Muscle of arm (tissue), 1 donor: ENCODE measurements at regions not wholly inside any gene's neighbourhood (a gene's known extent, or its start where the extent isn't known, plus 50 kb on each side); places are given as distances from the start of the nearest gene placed in this dataset.
"Not testable (repeated sequence)": the region's sequence is repeated elsewhere in the genome, so short reads cannot be mapped to it uniquely, and the experiment has no call there.

Experiments
- DNase-seq: peaks from one replicate; pipeline ENCODE4 v3.0.0-alpha.2; 2013

DNA sequence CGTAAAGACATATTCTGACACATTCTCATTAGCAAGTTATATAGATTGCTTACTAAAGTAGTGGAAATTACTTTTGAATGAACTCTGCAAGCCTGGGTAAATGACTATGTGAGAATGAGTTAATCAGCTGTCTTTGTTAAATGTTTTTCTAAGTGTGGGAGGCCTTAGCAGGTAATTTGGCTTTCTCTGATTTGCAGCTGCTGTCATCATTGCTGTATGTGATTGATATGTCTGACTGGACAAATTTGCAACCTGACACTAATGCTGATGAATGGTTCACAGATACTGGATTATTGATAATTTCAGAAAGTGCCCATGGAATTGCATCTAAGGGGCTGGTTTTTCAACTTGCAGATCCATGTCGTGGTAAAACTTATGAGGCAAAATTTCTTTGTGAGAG lies 372.2 kb upstream of the SGO1 start:
- DNase-seq = no peak

DNA sequence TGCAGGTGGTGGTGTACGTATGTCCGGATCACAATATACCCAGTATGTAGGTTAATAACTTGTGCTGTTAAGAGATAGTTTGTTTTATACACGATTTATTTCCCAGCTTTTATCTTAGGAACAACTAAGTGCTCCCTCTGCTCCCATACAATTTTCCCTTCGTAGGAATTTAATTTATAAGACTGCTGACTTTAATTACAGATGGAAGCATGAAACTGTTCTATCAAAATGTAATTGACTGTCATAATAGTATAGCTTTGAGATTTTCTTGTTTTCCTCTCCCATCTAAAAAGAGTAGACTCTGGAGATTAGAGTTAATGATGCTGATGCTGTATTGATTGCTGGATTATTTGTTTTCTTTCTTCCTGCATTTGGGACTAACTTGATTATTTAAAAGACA lies 370.7 kb upstream of the SGO1 start:
- DNase-seq = no peak

DNA sequence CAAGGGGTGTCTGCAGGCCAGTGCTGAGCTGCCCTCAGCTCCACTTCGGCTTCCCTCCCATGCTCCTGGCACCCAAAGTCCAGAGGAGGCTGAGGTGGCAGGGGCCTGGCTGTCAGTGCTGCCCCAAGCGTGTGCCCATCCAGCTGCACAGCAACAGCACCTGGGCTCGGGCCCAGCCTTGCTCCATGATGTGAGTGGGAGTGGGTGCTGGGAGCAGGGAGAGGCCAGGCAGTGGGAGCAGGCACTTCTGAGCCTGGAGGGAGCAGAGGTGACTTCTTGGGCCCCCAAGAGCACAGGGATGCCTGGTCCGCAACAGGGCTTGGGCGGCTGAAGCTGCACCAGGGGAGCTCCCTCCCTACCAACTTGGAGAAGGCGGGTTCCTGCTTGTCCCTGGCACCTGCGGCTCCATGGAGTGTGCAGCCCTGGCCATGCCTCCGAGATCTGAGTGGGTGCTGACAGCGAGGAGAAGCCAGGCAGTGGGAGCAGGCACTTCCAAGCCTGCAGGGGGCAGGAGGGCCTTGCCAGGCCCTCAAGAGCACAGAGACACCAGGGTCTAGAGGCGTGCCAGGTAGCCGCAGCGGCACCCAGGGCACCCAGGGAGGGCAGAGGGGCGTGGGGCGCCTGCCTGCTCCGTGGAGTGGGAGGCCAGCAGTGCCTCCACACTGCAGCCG lies 366.7 kb upstream of the SGO1 start:
- no peak for DNase-seq

DNA sequence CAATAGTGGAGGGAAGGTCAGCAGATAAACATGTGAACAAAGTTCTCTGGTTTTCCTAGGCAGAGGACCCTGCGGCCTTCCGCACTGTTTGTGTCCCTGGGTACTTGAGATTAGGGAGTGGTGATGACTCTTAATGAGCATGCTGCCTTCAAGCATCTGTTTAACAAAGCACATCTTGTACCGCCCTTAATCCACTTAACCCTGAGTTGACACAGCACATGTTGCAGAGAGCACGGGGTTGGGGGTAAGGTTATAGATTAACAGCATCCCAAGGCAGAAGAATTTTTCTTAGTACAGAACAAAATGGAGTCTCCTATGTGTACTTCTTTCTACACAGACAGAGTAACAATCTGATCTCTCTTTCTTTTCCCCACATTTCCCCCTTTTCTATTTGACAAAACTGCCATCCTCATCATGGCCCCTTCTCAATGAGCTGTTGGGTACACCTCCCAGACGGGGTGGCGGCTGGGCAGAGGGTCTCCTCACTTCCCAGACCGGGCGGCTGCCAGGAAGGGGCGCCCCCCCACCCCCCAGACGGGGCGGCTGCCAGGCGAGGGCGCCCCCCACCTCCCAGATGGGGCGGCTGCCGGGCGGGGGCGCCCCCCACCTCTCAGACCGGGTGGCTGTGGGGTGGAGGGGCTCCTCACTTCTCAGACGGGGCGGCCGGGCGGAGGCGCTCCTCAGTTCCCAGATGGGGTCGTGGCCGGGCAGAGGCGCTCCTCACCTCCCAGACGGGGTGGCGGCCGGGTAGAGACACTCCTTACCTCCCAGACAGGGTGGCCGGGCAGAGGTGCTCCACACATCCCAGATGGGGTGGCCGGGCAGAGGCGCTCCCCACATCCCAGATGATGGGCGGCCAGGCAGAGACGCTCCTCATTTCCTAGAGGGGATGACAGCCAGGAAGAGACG lies 361.6 kb upstream of the SGO1 start:
- not testable (repeated sequence) for DNase-seq

DNA sequence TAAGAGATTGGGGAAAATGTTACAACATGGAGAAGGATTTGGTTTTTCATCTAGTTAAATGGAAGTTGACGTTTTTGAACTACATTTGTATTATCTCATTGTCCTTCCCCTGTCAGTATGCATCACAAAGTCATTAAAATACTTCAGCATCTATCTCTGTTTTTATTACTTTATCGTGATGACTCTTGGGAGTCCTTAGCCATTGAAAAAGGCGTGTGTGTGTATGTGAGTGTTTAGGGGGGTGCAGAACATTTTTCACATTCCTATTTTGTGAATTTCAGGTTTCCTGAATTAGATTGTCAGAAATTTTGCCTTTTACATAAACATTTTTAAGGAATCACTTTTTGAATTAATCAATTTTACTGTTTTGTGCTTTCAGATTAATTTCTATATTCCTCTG lies 360.6 kb upstream of the SGO1 start:
- no peak for DNase-seq

DNA sequence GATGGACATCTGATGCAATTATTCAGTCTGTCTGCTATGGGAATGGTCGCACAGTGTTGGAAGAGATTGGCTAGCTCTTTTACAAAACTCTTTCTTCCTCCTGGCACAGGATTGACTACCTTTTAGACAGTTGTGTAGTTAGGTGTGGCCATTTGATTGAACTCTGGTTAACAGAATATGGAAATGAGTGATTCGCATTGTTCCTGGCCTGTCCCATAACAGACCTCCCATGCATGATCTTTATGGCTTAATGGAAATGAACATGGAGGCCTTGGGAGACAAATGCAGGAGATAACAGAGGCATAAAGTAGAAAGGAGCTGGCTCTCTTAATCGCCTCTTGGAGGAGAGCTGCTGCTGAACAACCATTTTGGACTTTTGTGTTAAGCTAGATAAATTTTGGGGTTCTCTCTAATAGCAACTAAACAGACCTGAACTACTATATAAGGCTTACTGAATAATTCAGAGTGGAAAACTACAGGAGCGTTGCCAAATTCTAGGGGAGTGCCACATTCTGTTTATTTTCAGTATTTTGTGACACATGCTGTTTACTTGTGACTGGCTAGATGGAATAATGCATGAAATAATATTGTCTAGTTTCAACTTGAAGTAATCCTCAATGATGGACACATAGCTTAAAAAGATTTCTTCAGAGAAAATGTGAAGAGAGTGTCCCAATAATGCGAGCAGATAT lies 357.7 kb upstream of the SGO1 start:
- no peak for DNase-seq

DNA sequence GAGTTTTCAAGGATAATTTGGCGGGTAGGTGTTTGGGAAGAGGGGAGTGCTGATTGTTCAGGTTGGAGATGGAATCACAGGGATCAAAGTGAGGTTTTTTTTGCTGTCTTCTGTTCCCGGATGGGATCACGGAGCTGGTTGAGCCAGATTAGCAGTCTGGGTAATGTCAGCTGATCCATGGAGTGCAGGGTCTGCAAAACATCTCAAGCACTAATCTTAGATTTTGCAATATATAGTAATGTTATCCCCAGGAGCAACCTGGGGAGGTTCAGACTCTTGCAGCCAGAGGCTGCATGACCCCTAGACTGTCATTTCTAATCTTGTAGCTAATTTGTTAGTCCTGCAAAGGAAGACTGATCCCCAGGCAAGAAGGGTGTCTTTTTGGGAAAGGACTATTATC lies 354.1 kb upstream of the SGO1 start:
- no peak for DNase-seq

- no peak for DNase-seq
Observed at GRCh38 chr3:20539666-20540065, 353.7 kb upstream of the SGO1 start.

GRCh38 chr3:20537234-20537633 lies 351.2 kb upstream of the SGO1 start:
- no peak for DNase-seq

DNA sequence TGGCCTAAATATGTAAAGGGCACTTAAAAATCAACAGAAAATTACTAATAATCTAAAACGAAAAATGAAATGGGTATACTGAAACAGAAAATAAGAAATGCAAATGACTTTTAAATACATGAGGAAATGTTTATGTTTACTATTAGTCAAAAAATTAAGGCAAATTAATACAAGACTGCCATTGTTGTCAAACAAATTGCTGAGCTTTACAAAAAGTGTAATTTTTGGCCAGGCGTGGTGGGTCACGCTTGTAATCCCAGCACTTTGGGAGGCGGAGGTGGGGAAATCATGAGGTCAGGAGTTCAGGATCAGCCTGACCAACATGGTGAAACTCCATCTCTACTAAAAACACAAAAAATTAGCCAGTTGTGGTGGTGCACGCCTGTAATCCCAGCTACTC lies 343.9 kb upstream of the SGO1 start:
- no peak for DNase-seq

- no peak for DNase-seq
Observed at GRCh38 chr3:20528180-20528770, 342.3 kb upstream of the SGO1 start.

DNA sequence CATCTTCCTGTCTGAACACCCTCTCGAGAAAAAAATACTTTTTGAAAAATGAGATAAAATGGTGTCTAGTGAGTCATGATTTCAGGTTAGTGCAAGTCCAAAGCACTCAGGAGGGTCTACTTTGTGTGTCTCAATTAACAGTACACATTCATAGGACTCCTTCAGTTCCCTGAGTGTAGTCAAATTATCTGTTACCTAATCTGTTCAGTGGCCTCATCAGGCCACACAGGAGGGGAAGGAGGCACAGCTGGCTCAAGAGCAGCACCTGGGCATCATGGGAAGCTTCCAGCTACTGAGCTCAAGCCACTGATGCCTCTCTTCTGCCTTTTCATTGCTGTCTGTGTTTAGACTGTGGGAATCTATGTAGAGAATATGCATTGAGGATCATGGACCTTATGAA lies 341.4 kb upstream of the SGO1 start:
- DNase-seq = no peak

DNA sequence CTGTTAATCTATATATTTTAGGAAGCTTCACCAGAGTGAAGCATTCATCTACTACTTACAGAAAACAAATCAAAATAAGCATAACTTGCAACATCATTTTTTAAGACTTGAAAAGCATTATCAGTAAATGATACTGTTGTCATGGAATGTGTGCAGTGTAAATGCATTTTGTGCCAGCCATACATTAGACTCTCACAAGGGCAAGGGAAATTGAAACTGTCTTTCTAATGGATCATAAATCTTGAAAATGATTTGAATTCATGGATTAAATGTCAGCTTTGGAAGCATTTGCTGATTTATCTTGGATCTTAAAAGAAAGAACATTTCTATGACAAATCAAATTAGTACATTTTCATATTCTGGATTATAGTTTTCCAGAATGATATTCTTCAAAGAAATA lies 338.3 kb upstream of the SGO1 start:
- DNase-seq = no peak

DNA sequence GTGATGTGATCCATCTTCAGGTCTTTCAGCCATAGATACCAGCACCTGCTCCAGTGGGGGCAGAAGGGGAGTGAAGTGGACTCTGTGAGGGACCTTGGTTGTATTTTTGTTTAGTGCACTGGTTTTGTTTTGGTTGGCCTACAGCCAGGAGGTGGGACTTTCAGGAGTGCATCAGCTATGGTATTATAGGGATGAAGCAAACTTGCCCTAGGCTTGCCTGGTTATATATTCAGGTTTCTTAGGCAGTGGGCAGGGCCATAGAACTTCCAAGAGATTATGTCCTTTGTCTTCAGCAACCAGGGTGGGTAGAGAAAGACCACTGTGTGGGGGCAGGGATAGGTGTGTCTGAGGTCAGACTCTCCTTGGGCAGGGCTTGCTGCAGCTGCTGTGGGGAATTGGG lies 337.3 kb upstream of the SGO1 start:
- no peak for DNase-seq

DNA sequence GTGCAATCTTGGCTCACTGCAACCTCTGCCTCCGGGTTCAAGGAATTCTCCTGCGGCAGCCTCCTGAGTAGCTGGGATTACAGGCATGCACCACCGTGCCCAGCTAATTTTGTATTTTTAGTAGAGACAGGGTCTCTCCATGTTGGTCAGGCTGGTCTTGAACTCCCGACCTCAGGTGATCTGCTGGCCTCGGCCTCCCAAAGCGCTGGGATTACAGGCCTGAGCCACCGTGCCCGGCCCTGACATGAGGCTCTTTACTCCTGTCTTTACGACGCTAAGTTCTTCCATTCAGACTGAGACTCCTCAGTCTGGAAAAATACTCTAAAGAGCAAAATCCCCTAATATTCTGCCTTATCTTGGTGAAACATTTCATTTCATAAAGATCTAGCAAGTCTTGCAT lies 331.3 kb upstream of the SGO1 start:
- not testable (repeated sequence) for DNase-seq

DNA sequence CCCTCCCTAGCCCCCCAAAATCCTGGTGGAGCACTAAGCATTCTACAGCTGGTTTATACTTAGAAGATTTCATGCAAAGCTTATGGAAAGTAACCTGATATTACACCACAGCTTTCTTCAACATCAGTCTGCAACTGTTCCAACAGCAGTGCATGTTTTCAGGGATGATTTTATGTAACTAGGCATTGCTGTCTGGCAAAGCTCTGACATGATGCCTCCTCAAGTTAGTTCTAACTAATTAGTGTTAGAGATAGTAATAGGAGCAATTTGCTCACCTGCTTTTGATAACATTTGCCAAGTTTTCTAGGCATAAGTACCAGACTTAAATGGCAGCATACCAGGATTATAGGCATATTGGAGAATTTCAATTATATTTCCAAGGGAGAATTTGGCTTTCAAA lies 330.3 kb upstream of the SGO1 start:
- DNase-seq = no peak

DNA sequence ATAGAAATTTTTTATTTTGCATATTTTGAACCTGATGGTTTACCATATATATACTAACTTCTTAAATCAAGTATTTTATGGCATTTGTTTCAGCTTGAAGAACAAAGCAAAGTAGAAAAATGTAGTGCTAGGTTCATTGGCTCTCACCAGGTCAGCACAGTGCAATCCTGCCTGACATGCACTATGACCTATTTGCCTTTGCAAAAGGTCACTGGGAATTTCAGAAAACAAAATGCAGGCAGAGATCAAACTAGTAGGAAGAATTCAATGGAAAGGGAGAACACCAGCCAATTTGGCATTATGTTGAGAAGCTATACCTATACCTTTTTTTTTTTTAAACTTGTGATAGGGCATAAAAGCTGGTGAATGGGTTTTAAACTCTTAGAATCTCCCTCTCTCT lies 329.8 kb upstream of the SGO1 start:
- no peak for DNase-seq

GRCh38 chr3:20511863-20512505 lies 326.0 kb upstream of the SGO1 start:
- DNase-seq = peak; percentile 40

DNA sequence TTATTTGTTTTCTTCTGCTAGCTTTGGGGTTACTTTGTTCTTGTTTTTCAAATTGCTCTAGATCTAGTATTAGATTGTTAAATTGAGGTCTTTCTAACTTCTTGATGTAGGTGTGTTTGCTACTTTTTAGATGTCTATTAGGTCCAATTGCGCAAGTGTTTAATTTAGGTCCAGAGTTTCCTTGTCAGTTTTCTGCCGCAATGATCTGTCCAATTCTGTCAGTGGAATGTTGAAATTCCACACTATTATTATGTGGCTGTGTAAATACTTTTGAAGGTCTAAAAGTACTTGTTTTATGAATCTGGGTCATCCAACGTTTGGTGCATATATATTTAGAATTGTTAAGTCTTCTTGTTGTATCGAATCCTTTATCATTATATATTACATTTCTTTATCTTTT lies 324.4 kb upstream of the SGO1 start:
- no peak for DNase-seq

- no peak for DNase-seq
Observed at GRCh38 chr3:20503394-20504082, 317.5 kb upstream of the SGO1 start.

- DNase-seq = no peak
Observed at GRCh38 chr3:20490996-20491395, 305.0 kb upstream of the SGO1 start.
